Epithelial cell of esophagus (primary cell): ENCODE measurements at regions not wholly inside any gene's neighbourhood (a gene's known extent, or its start where the extent isn't known, plus 50 kb on each side); places are given as distances from the start of the nearest gene placed in this dataset.
A peak's percentile ranks its signal among the peaks of the same experiment; 100 is the strongest.
"Not testable (repeated sequence)": the region's sequence is repeated elsewhere in the genome, so short reads cannot be mapped to it uniquely, and the experiment has no call there.

Experiments
- DNase-seq: peaks from one replicate; pipeline ENCODE4 v3.0.0; 2010; ENCODE audit warnings: low read depth
- H3K4me3 ChIP-seq: 2 replicates; pipeline ENCODE4 v1.5.1; 2011; ENCODE audit warnings: mild to moderate bottlenecking, low read length, control low read depth
- TF ChIP-seq, protein P1 (sequence below): IDR thresholded peaks from 2 replicates; pipeline ENCODE4 v1.5.1; 2011; ENCODE audit warnings: low read depth, mild to moderate bottlenecking, low read length, control low read depth, inconsistent platforms; ENCODE audit not compliant: insufficient read depth; ENCODE audit errors: missing control alignments

DNA sequence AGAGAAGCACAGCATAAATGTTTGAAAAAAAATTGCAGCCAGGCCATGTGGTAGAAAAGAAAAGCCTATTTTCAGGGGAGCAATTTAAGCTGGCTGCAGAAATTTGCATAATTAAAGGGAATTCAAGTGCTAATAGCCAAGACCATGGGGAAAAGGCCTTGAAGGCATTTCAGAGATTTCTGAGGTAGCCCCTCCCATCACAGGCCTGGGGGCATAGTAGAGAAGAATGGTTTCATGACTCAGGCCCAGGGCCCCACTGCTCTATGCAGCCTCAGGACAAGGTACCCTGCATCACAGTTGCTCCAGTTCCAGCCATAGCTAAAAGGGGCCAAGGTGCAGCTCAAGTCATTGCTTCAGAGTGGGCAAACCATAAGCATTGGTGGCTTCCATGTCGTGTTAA, 1416.0 kb downstream of the EFNA5 start:
- no peak for DNase-seq
- no peak overlapping the region for H3K4me3 ChIP-seq
- TF ChIP-seq, protein P1, sequence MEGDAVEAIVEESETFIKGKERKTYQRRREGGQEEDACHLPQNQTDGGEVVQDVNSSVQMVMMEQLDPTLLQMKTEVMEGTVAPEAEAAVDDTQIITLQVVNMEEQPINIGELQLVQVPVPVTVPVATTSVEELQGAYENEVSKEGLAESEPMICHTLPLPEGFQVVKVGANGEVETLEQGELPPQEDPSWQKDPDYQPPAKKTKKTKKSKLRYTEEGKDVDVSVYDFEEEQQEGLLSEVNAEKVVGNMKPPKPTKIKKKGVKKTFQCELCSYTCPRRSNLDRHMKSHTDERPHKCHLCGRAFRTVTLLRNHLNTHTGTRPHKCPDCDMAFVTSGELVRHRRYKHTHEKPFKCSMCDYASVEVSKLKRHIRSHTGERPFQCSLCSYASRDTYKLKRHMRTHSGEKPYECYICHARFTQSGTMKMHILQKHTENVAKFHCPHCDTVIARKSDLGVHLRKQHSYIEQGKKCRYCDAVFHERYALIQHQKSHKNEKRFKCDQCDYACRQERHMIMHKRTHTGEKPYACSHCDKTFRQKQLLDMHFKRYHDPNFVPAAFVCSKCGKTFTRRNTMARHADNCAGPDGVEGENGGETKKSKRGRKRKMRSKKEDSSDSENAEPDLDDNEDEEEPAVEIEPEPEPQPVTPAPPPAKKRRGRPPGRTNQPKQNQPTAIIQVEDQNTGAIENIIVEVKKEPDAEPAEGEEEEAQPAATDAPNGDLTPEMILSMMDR = no peak

DNA sequence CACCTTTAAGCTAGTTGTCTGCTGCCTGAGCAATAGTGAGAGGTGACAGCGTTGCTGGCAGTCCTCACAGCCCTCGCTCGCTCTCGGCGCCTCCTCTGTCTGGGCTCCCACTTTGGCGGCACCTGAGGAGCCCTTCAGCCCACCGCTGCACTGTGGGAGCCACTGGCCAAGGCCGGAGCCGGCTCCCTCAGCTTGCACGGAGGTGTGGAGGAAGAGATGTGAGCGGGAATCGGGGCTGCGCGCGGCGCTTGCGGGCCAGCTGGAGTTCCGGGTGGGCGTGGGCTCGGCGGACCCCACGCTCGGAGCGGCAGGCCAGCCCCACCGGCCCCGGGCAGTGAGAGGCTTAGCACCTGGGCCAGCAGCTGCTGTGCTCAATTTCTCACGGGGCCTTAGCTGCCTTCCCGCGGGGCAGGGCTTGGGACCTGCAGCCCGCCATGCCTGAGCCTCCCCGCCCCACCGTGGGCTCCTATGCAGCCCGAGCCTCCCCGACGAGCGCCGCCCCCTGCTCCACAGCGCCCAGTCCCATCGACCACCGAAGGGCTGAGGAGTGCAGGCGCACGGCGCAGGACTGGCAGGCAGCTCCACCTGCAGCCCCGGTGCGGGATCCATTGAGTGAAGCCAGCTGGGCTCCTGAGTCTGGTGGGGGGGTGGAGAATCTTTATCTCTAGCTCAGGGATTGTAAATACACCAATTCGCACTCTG, 1424.5 kb downstream of the EFNA5 start:
- H3K4me3 ChIP-seq, DNase-seq: not testable (repeated sequence)

- TF ChIP-seq, protein P1 = no peak
- H3K4me3 ChIP-seq = no peak overlapping the region
- peak; percentile 21 for DNase-seq
These were observed 1429.3 kb downstream of the EFNA5 start for GRCh38 chr5:106241409-106241808.

DNA sequence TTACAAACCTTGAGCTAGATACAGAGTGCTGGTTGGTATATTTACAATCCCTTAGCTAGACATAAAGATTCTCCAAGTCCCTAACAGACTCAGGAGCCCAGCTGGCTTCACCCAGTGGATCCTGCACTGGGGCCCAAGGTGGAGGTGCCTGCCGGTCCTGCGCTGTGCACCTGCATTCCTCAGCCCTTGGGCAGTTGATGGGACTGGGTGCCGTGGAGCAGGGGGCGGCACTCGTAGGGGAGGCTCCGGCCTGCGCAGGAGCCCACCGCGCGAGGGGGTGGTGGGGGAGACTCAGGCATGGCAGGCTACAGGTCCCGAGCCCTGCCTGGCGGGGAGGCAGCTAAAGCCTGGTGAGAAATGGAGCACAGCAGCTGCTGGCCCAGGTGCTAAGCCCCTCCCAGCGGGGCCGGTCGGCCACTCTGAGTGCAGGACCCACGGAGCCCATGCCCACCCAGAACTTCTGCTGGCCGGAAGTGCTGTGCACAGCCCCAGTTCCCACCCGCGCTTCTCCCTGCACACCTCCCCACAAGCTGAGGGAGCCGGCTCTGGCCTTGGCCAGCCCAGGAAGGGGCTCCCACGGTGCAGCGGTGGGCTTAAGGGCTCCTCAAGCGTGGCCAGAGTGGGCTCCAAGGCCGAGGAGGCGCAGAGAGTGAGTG, 1464.7 kb downstream of the EFNA5 start:
- TF ChIP-seq, protein P1 = no peak
- no peak for DNase-seq
- no peak overlapping the region for H3K4me3 ChIP-seq

GRCh38 chr5:106202035-106202434, 1468.7 kb downstream of the EFNA5 start:
- TF ChIP-seq, protein P1 = no peak
- no peak overlapping the region for H3K4me3 ChIP-seq

GRCh38 chr5:106200971-106201370, 1469.8 kb downstream of the EFNA5 start:
- DNase-seq = no peak
- H3K4me3 ChIP-seq = no peak overlapping the region
- TF ChIP-seq, protein P1 = no peak

More at GRCh38 chr5:106202035-106202434, 1468.7 kb downstream of the EFNA5 start:
- no peak for DNase-seq

DNA sequence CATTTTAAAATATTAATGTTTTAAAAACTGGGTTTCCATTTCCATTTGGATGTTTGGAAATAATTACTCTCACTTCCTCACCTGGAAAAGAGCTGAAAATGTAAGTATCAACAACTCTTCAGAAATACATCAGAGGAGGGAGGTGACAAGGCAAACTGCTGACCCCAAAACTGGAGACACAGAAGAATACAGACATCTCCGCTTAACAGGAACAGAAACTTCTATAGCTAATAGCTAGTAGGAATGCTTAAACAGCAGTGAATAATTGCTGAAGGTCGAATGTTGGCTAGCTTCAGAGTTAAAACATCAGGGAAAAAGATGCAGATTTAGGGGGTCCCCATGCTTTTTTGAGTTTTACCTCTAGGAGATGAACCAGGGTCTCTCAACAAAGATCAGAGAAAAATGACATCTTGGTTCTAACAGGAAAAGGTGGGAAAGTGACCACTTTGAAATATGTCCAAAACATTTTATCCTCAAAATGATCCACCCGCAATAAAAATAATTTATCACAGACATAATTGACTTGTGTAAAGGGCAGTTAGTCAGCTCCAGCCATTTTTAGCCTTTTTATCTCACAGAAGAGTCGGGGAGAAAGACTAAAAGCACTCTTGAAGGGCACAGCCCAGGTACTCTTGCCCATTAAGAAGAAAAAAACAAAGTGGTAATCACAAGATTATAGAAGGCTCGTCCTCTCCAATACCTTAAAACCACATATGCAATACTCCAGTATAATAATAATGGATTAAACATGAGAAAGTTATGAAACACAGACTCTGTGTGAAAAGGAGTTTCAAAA, 1474.9 kb downstream of the EFNA5 start:
- H3K4me3 ChIP-seq = no peak overlapping the region
- TF ChIP-seq, protein P1 = no peak
- no peak for DNase-seq
